Right lobe of liver (tissue), 6 donors: ENCODE measurements at regions not wholly inside any gene's neighbourhood (a gene's known extent, or its start where the extent isn't known, plus 50 kb on each side); places are given as distances from the start of the nearest gene placed in this dataset.
"Not testable (repeated sequence)": the region's sequence is repeated elsewhere in the genome, so short reads cannot be mapped to it uniquely, and the experiment has no call there.

Experiments
- ATAC-seq, 4 donors: fragments of 200-7000 bp; cut with Tn5 transposase; one replicate each; pipeline ENCODE4 v1.9.1; 2020; ENCODE audit warnings: mild to moderate bottlenecking in 4 of 4, moderate library complexity in 4 of 4
- DNase-seq, 3 donors: peaks; one replicate each; pipeline ENCODE4 v3.0.0-alpha.2; 2020
- H3K27ac ChIP-seq, 3 donors: fragments of 200-600 bp; one replicate each; pipeline ENCODE4 v1.8.0; 2022
- H3K27me3 ChIP-seq, 2 donors: fragments of 200-600 bp; one replicate each; pipeline ENCODE4 v1.8.0; 2022
- H3K36me3 ChIP-seq, 4 donors: fragments of 200-600 bp; sonication (generic) in 1 of 4; one replicate each; pipeline versions ENCODE4 v1.5.1 to v1.8.0; 2017 to 2022; ENCODE audit warnings: control low read depth in 1 of 4
- H3K4me1 ChIP-seq, 4 donors: fragments of 200-600 bp; sonication (generic) in 1 of 4; one replicate each; pipeline versions ENCODE4 v1.5.1 to v1.8.0; 2017 to 2022; ENCODE audit warnings: control low read depth in 1 of 4
- H3K4me3 ChIP-seq, 3 donors: fragments of 200-600 bp; one replicate each; pipeline ENCODE4 v1.8.0; 2022
- H3K9me3 ChIP-seq, 4 donors: fragments of 200-600 bp; sonication (generic) in 1 of 4; one replicate each; pipeline versions ENCODE4 v1.5.1 to v1.8.0; 2017 to 2022; ENCODE audit warnings: control low read depth in 1 of 4
- POLR2A ChIP-seq: fragments of 450-650 bp; IDR thresholded peaks from one replicate; pipeline ENCODE4 v1.6.1; 2017; ENCODE audit warnings: antibody characterized with exemption, mild to moderate bottlenecking
- WGBS: methylation state at CpG from one replicate; pipeline ENCODE4 v1.1.6; 2018; ENCODE audit warnings: low coverage, low lambda C conversion rate; ENCODE audit not compliant: insufficient coverage; ENCODE audit errors: missing lambda C conversion rate; 5-methylcytosine and 5-hydroxymethylcytosine counted together
- intact Hi-C, 2 donors: fragments of 100-400 bp; cut with DNase I; formaldehyde crosslinking; loops; one replicate each; pipeline versions ENCODE4 v1.11.2 to v1.14.1; 2022
- TF ChIP-seq, protein P1 (sequence below), 4 donors: fragments of 200-600 bp in 3 of 4; fragments of 450-650 bp in 1 of 4; IDR thresholded peaks; one replicate each; pipeline versions ENCODE4 v1.5.1 to v1.8.0; 2016 to 2022; ENCODE audit warnings: antibody characterized with exemption in 4 of 4, mild to moderate bottlenecking in 2 of 4
- donor health status: DM: no; HTN: yes; CAD: no.
- donor health status: DM: no; HTN: no; CAD: no.
- donor health status: DM: no; HTN: no; CAD: no.
- donor health status: DM: no; HTN: yes; CAD: no.
- donor health status: DM: no; HTN: yes; CAD: no.

DNA sequence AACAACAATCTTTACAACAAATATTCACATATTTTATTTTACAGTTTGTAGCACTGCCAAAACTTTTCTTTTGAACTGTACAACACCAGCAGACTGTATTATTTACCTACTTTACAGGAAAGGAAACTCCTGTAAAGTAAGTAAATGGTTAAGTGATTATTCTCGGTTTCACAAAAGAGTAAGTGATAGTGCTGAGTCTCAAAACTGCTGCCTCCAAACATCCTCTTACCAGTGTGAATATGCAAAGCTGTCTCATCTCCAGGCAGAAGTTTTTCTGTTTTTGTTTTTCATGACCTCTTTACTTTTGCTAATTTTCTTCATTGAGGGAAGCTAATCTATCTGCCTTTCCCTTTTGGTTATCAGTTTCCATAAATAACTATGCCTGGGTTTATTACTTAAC, 286.7 kb downstream of the SRGAP2C start:
- H3K4me3 ChIP-seq = no peak overlapping the region
- H3K27me3 ChIP-seq = no peaks in the 10 kb centered on the region
- no peak for TF ChIP-seq POLR2A
- TF ChIP-seq, protein P1, sequence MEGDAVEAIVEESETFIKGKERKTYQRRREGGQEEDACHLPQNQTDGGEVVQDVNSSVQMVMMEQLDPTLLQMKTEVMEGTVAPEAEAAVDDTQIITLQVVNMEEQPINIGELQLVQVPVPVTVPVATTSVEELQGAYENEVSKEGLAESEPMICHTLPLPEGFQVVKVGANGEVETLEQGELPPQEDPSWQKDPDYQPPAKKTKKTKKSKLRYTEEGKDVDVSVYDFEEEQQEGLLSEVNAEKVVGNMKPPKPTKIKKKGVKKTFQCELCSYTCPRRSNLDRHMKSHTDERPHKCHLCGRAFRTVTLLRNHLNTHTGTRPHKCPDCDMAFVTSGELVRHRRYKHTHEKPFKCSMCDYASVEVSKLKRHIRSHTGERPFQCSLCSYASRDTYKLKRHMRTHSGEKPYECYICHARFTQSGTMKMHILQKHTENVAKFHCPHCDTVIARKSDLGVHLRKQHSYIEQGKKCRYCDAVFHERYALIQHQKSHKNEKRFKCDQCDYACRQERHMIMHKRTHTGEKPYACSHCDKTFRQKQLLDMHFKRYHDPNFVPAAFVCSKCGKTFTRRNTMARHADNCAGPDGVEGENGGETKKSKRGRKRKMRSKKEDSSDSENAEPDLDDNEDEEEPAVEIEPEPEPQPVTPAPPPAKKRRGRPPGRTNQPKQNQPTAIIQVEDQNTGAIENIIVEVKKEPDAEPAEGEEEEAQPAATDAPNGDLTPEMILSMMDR (IDR thresholded peaks at IDR 0.05) = no peak
- no peak for ATAC-seq
- H3K4me1 ChIP-seq = no peaks in the 10 kb centered on the region
- H3K9me3 ChIP-seq = no peaks in the 10 kb centered on the region
- H3K36me3 ChIP-seq = no peaks in the 10 kb centered on the region
- H3K27ac ChIP-seq = no peak overlapping the region
- intact Hi-C loops = no loop called here
- WGBS = 35% methylated on average over 1 of the region's 1 CpG
- DNase-seq = no peak

DNA sequence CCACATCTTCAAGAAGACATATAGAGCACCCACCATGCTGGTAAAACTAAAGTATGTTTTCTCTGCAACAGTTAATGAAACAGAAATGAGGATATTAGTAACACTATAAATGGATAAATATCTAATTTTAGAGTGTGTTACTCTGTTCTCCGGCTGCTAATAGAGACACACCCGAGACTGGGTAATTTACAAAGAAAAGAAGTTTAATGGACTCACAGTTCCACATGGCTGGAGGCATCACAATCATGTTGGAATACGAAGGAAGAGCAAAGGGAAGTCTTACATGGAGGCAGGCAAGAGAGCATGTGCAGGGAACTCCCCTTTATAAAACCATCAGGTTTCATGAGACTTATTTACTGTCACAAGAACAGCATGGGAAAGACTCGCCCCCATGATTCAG, 287.2 kb downstream of the SRGAP2C start:
- no peak overlapping the region for H3K27ac ChIP-seq
- TF ChIP-seq, protein P1 (IDR thresholded peaks at IDR 0.05) = no peak
- no peak for TF ChIP-seq POLR2A
- H3K4me1 ChIP-seq = no peaks in the 10 kb centered on the region
- no peaks in the 10 kb centered on the region for H3K9me3 ChIP-seq
- intact Hi-C loops = no loop called here
- no peaks in the 10 kb centered on the region for H3K27me3 ChIP-seq
- no peak overlapping the region for H3K4me3 ChIP-seq
- ATAC-seq (no peak), DNase-seq (no peak)
- no peaks in the 10 kb centered on the region for H3K36me3 ChIP-seq
- 60% methylated on average over 4 of the region's 4 CpGs for WGBS

DNA sequence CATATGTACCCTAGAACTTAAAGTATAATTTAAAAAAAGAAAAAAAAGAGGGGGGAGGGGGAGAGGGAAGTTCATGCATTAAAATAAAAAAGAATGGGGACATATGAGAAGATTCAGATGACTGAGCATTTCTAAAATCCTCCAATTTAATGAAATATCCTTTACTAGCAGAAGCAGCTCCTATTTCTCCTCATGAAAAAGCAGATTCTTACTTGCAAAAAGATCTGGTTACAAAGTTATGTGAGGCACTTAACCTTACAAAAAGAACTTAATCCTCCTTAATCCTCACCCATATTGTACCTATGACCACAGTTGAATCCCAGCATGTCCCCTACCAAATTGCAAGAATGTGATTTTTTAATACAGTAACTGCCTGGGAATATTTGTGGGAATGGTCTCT, 298.5 kb downstream of the SRGAP2C start:
- Histone ChIP-seq H3K36me3 (no peaks in the 10 kb centered on the region), H3K27me3 (no peaks in the 10 kb centered on the region), H3K4me1 (no peaks in the 10 kb centered on the region), H3K27ac (no peak overlapping the region), H3K9me3 (no peaks in the 10 kb centered on the region), H3K4me3 (no peak overlapping the region)
- ATAC-seq (no peak), DNase-seq (no peak)
- intact Hi-C loops = no loop called here
- TF ChIP-seq, protein P1 (IDR thresholded peaks at IDR 0.05) = no peak
- no peak for TF ChIP-seq POLR2A

DNA sequence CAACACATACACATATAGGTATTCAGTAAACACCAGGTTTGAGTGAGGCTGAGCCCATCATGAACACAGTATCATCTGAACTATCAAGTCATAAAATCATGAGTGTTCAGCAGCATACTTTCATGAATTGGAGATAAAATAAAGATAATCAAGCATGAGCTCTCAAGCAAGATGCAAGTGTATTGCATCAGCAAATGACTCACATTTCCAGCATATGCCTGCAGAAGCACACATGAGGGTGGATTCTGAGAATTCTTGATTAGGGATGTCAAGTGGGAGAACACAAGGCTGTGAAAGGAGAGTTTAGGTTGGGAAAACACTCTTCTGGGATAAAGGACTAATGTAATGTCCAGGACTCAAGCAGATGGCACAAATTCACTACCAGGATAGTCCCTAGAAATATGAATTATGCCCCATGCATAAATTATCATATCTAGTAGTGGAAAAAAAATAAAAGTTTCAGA, 299.2 kb downstream of the SRGAP2C start:
- Histone ChIP-seq H3K9me3 (no peaks in the 10 kb centered on the region), H3K27me3 (no peaks in the 10 kb centered on the region), H3K4me3 (no peak overlapping the region), H3K36me3 (no peaks in the 10 kb centered on the region), H3K27ac (no peak overlapping the region), H3K4me1 (no peaks in the 10 kb centered on the region)
- no peak for DNase-seq
- TF ChIP-seq POLR2A = no peak
- TF ChIP-seq, protein P1 (IDR thresholded peaks at IDR 0.05) = no peak
- ATAC-seq = no peak
- intact Hi-C loops = no loop called here

DNA sequence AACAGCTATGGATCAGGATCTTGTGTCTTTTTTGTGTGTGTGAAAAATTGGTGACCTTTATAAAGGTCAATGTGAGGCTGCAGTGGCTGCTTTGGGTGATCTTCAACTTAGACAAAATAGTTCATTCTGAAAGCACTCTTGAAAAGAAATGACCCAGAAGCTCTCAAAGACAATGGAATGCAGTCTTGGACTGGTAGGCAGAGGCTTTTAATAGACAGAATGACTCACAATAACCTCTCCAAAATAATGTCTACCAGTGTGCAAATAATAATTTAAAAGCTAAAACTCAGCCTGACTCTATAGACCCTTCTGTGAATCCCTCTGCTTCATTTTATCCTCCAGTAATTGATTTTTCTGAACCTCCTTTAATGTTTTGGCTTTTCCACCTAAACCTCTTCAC, 310.0 kb downstream of the SRGAP2C start:
- H3K4me1 ChIP-seq, H3K36me3 ChIP-seq, H3K4me3 ChIP-seq, H3K27me3 ChIP-seq, intact Hi-C loops, ATAC-seq, H3K9me3 ChIP-seq, H3K27ac ChIP-seq, DNase-seq: not testable (repeated sequence)
